Liver (tissue), 8 donors: ENCODE measurements at regions not wholly inside any gene's neighbourhood (a gene's known extent, or its start where the extent isn't known, plus 50 kb on each side); places are given as distances from the start of the nearest gene placed in this dataset.

ENCODE experiments used
- DNase-seq: peaks from one replicate; pipeline ENCODE4 v3.0.0-alpha.2; 2017; ENCODE audit warnings: low spot score
- H3K27ac ChIP-seq, 2 donors: one replicate each; pipeline ENCODE4 v1.7.0; 2013; ENCODE audit warnings: inconsistent platforms in 2 of 2, low read length in 2 of 2, control low read depth in 1 of 2, low read depth in 1 of 2, mild to moderate bottlenecking in 1 of 2
- H3K27me3 ChIP-seq, 4 donors: one replicate each; pipeline versions ENCODE4 v1.6.1 to v1.7.0; 2013; ENCODE audit warnings: low read length in 3 of 4, inconsistent platforms in 1 of 4, mild to moderate bottlenecking in 1 of 4, moderate library complexity in 1 of 4; ENCODE audit not compliant: control insufficient read depth in 4 of 4, insufficient read depth in 4 of 4
- H3K36me3 ChIP-seq, 4 donors: one replicate each; pipeline versions ENCODE4 v1.6.1 to v1.7.0; 2013; ENCODE audit warnings: low read length in 3 of 4, mild to moderate bottlenecking in 3 of 4, low read depth in 1 of 4, moderate library complexity in 1 of 4; ENCODE audit not compliant: control insufficient read depth in 4 of 4, insufficient read depth in 3 of 4
- H3K4me1 ChIP-seq, 4 donors: one replicate each; pipeline versions ENCODE4 v1.6.1 to v1.7.0; 2013; ENCODE audit warnings: low read length in 3 of 4, mild to moderate bottlenecking in 3 of 4, moderate library complexity in 1 of 4; ENCODE audit not compliant: control insufficient read depth in 4 of 4, insufficient read depth in 4 of 4
- H3K4me3 ChIP-seq, 3 donors: one replicate each; pipeline versions ENCODE4 v1.6.1 to v1.7.0; 2013; ENCODE audit warnings: low read length in 3 of 3, control low read depth in 1 of 3, low read depth in 1 of 3, mild to moderate bottlenecking in 1 of 3
- H3K9ac ChIP-seq, 2 donors: one replicate each; pipeline ENCODE4 v1.7.0; 2013; ENCODE audit warnings: low read length in 2 of 2, mild to moderate bottlenecking in 2 of 2, moderate library complexity in 2 of 2, control low read depth in 1 of 2, low read depth in 1 of 2
- H3K9me3 ChIP-seq, 4 donors: one replicate each; pipeline versions ENCODE4 v1.6.1 to v1.7.0; 2013; ENCODE audit warnings: low read length in 3 of 4; ENCODE audit not compliant: control insufficient read depth in 4 of 4
- ATF3 ChIP-seq: IDR thresholded peaks from 2 replicates; pipeline ENCODE4 v1.6.1; 2016; ENCODE audit warnings: antibody characterized with exemption
- CTCF ChIP-seq: fragments of 150-350 bp; IDR thresholded peaks from 2 replicates; pipeline ENCODE4 v1.5.1; 2017; ENCODE audit warnings: improper control_type of control experiment, low read depth, low read length; ENCODE audit not compliant: missing input control
- EGR1 ChIP-seq, 2 donors: IDR thresholded peaks; 2 replicates each; pipeline ENCODE4 v1.6.1; 2016 to 2018; ENCODE audit warnings: antibody characterized with exemption in 2 of 2, low read depth in 2 of 2
- FOXA1 ChIP-seq: IDR thresholded peaks from 2 replicates; pipeline ENCODE4 v1.6.1; 2016; ENCODE audit warnings: antibody characterized with exemption
- FOXA2 ChIP-seq: IDR thresholded peaks from 2 replicates; pipeline ENCODE4 v1.6.1; 2016; ENCODE audit warnings: antibody characterized with exemption
- GABPA ChIP-seq, 2 donors: IDR thresholded peaks in 1 of 2; conservative IDR thresholded peaks in 1 of 2; 2 replicates each; pipeline ENCODE4 v1.6.1; 2016; ENCODE audit warnings: antibody characterized with exemption in 2 of 2, mild to moderate bottlenecking in 1 of 2, moderate library complexity in 1 of 2
- HNF4A ChIP-seq, 2 donors: conservative IDR thresholded peaks; 2 replicates each; pipeline ENCODE4 v1.6.1; 2016; ENCODE audit warnings: antibody characterized with exemption in 2 of 2, mild to moderate bottlenecking in 2 of 2
- HNF4G ChIP-seq: IDR thresholded peaks from 2 replicates; pipeline ENCODE4 v1.6.1; 2016; ENCODE audit warnings: antibody characterized with exemption
- JUND ChIP-seq, 2 donors: IDR thresholded peaks; 2 replicates each; pipeline ENCODE4 v1.6.1; 2016; ENCODE audit warnings: antibody characterized with exemption in 2 of 2
- MAX ChIP-seq: IDR thresholded peaks from 2 replicates; pipeline ENCODE4 v1.6.1; 2016; ENCODE audit warnings: antibody characterized with exemption
- RAD21 ChIP-seq, 2 donors: IDR thresholded peaks; 2 replicates each; pipeline ENCODE4 v1.6.1; 2016; ENCODE audit warnings: antibody characterized with exemption in 2 of 2, mild to moderate bottlenecking in 2 of 2
- REST ChIP-seq: IDR thresholded peaks from 2 replicates; pipeline ENCODE4 v1.6.1; 2016; ENCODE audit warnings: antibody characterized with exemption, mild to moderate bottlenecking
- RXRA ChIP-seq, 2 donors: IDR thresholded peaks; 2 replicates each; pipeline ENCODE4 v1.6.1; 2017 to 2018; ENCODE audit warnings: antibody characterized with exemption in 2 of 2, mild to moderate bottlenecking in 1 of 2
- SP1 ChIP-seq: IDR thresholded peaks from 2 replicates; pipeline ENCODE4 v1.6.1; 2018; ENCODE audit warnings: antibody characterized with exemption, mild to moderate bottlenecking
- TAF1 ChIP-seq: conservative IDR thresholded peaks from 2 replicates; pipeline ENCODE4 v1.6.1; 2016; ENCODE audit warnings: antibody characterized with exemption, mild to moderate bottlenecking
- YY1 ChIP-seq: IDR thresholded peaks from 2 replicates; pipeline ENCODE4 v1.6.1; 2016; ENCODE audit warnings: antibody characterized with exemption, mild to moderate bottlenecking
- ZBTB33 ChIP-seq: IDR thresholded peaks from 2 replicates; pipeline ENCODE4 v1.6.1; 2016; ENCODE audit warnings: antibody characterized with exemption
- WGBS: extraction: QIAGEN DNeasy Blood & Tissue Kit; methylation state at CpG from one replicate; pipeline ENCODE4 v1.1.7; 2013; 5-methylcytosine and 5-hydroxymethylcytosine counted together
- donor health status: healthy.
- donor health status: healthy.
- donor health status: healthy.
- donor health status: healthy.
- donor health status: healthy.

- TF ChIP-seq JUND (IDR thresholded peaks at IDR 0.05) (no peak), RXRA (IDR thresholded peaks at IDR 0.05) (peak; percentile 27 to 61)
- no peaks in the 10 kb centered on the region for H3K4me1 ChIP-seq
- H3K27ac ChIP-seq = no peak overlapping the region
- 70% methylated on average over 2 of the region's 2 CpGs for WGBS
- no peaks in the 10 kb centered on the region for H3K27me3 ChIP-seq
- no peak for DNase-seq
- H3K36me3 ChIP-seq = no peaks in the 10 kb centered on the region
- H3K9me3 ChIP-seq = no peaks in the 10 kb centered on the region
- no peak overlapping the region for H3K9ac ChIP-seq
- no peak overlapping the region for H3K4me3 ChIP-seq
Measured at GRCh38 chr13:72151241-72151640, 284.2 kb upstream of the DACH1 start.

GRCh38 chr13:72150502-72150901 is 283.5 kb upstream of the DACH1 start:
- H3K27me3 ChIP-seq = no peaks in the 10 kb centered on the region
- no peak overlapping the region for H3K9ac ChIP-seq
- TF ChIP-seq MAX (no peak), CTCF (no peak), ATF3 (no peak), ZBTB33 (no peak), YY1 (no peak), RAD21 (IDR thresholded peaks at IDR 0.05) (no peak), TAF1 (no peak), GABPA (IDR thresholded peaks at IDR 0.05 in 1 of 2, conservative IDR thresholded peaks at IDR 0.05 in 1 of 2) (no peak), RXRA (IDR thresholded peaks at IDR 0.05) (no peak), FOXA2 (no peak), HNF4G (no peak)
- no peaks in the 10 kb centered on the region for H3K9me3 ChIP-seq
- no peaks in the 10 kb centered on the region for H3K36me3 ChIP-seq
- no peak overlapping the region for H3K27ac ChIP-seq
- 79% methylated on average over 3 of the region's 3 CpGs for WGBS
- no peaks in the 10 kb centered on the region for H3K4me1 ChIP-seq
- DNase-seq = no peak
- H3K4me3 ChIP-seq = no peak overlapping the region

GRCh38 chr13:72149701-72150100 is 282.7 kb upstream of the DACH1 start:
- no peak for DNase-seq
- no peaks in the 10 kb centered on the region for H3K4me1 ChIP-seq
- H3K36me3 ChIP-seq = no peaks in the 10 kb centered on the region
- no peak overlapping the region for H3K9ac ChIP-seq
- H3K4me3 ChIP-seq = no peak overlapping the region
- no peaks in the 10 kb centered on the region for H3K27me3 ChIP-seq
- no peaks in the 10 kb centered on the region for H3K9me3 ChIP-seq
- no peak overlapping the region for H3K27ac ChIP-seq
- TF ChIP-seq FOXA1 = no peak
- TF ChIP-seq CTCF = no peak
- no peak for TF ChIP-seq HNF4A (conservative IDR thresholded peaks at IDR 0.05)
- no peak for TF ChIP-seq ZBTB33
- no peak for TF ChIP-seq REST
- TF ChIP-seq YY1 = no peak
- TF ChIP-seq GABPA (IDR thresholded peaks at IDR 0.05 in 1 of 2, conservative IDR thresholded peaks at IDR 0.05 in 1 of 2) = no peak
- TF ChIP-seq HNF4G = no peak
- TF ChIP-seq EGR1 (IDR thresholded peaks at IDR 0.05; ENCODE audit: low read depth in 2 of 2) = no peak
- TF ChIP-seq FOXA2 = no peak
- TF ChIP-seq SP1 = no peak
